Omental fat pad (tissue), 3 donors: ENCODE measurements at regions not wholly inside any gene's neighbourhood (a gene's known extent, or its start where the extent isn't known, plus 50 kb on each side); places are given as distances from the start of the nearest gene placed in this dataset.

Experiments
- ATAC-seq: fragments of 150-250 bp; one replicate; pipeline ENCODE4 v1.9.1; 2016; ENCODE audit warnings: mild to moderate bottlenecking, moderate library complexity; ENCODE audit not compliant: low FRiP score
- DNase-seq: peaks from one replicate; pipeline ENCODE4 v3.0.0-alpha.2; 2019; ENCODE audit warnings: low spot score
- TF ChIP-seq, protein P1 (sequence below), 3 donors: fragments of 450-650 bp; IDR thresholded peaks; one replicate each; pipeline ENCODE4 v1.5.1; 2016 to 2017; ENCODE audit warnings: antibody characterized with exemption in 3 of 3, mild to moderate bottlenecking in 3 of 3, moderate library complexity in 2 of 3

DNA sequence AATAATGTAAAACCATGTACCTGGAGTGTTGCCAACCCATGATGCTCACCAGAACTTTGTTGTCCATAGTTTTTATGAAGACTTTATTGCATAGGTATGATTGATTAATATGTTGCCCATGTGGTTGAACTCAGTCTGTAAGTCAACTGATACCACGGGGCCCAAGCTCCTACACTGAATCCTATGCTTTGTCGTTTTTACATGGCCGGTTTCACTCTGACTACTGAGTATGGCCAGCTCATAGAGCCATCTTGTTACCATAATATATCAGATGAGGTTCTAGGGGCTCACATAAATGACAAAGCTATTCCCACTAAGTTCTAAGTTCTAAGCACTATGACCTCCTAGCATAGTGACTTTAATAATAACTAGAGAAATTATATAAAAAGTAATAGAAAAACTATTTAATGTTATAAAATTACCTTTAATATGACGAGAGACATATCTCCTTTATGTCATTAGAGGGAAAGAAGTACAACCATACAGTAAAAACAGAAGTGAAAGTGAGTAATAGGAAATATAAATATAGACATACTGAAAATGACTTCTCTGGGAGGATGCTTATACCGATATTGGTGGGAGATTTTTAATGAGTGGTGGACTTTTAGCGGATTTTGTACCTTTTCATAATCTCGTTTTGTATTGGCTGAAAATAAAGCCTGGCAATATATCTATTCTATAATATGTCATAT lies 983.4 kb upstream of the PRMT6 start:
- TF ChIP-seq, protein P1, sequence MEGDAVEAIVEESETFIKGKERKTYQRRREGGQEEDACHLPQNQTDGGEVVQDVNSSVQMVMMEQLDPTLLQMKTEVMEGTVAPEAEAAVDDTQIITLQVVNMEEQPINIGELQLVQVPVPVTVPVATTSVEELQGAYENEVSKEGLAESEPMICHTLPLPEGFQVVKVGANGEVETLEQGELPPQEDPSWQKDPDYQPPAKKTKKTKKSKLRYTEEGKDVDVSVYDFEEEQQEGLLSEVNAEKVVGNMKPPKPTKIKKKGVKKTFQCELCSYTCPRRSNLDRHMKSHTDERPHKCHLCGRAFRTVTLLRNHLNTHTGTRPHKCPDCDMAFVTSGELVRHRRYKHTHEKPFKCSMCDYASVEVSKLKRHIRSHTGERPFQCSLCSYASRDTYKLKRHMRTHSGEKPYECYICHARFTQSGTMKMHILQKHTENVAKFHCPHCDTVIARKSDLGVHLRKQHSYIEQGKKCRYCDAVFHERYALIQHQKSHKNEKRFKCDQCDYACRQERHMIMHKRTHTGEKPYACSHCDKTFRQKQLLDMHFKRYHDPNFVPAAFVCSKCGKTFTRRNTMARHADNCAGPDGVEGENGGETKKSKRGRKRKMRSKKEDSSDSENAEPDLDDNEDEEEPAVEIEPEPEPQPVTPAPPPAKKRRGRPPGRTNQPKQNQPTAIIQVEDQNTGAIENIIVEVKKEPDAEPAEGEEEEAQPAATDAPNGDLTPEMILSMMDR (IDR thresholded peaks at IDR 0.05), result no peak
- DNase-seq, result no peak
- no peak for ATAC-seq

GRCh38 chr1:106080608-106081325 lies 975.7 kb upstream of the PRMT6 start:
- TF ChIP-seq, protein P1 (IDR thresholded peaks at IDR 0.05), result no peak
- DNase-seq, result no peak
- no peak for ATAC-seq

DNA sequence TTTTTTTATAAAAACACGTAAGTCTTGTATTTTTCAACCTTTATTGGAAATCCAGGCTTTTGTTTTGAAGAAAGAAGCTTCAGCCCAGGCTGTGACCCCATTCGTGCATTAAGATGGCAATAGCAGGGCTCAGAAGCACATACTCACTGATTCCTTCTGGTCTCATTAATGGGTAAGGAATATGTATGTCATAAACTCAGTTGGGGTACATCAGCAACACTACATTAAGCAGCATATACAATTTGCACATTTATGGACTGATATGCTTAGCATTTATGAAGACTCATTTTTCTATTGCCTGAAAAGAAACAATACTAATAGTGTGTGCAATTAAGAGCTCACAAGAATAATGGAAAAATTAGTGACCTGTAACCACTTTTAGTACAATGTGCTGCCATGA lies 945.4 kb upstream of the PRMT6 start:
- ATAC-seq (no peak), DNase-seq (no peak)
- TF ChIP-seq, protein P1 (IDR thresholded peaks at IDR 0.05), result no peak

GRCh38 chr1:106113851-106114250 lies 942.6 kb upstream of the PRMT6 start:
- ATAC-seq (no peak), DNase-seq (no peak)
- TF ChIP-seq, protein P1 (IDR thresholded peaks at IDR 0.05), result no peak

GRCh38 chr1:106120789-106121188 lies 935.7 kb upstream of the PRMT6 start:
- TF ChIP-seq, protein P1 (IDR thresholded peaks at IDR 0.05), result no peak
- ATAC-seq (no peak), DNase-seq (no peak)

DNA sequence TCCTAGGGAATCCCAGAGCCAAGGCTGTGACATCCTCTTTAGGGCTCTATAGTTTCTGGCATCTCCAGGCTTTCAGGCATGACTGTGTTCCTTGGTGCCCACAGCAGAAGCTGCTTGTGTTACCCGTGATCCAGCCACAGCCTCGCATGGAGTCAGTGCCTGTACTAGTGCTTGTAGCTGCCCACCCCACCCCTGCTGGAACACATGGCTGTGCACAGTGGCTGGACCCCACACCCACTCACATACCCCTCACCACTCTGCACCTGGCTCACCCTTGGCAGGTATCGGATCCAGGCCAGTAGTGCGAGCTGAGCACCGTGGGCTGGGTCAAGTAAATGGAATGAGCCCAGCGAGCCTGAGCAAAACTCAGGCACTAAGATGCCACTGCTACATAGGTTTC lies 934.7 kb upstream of the PRMT6 start:
- no peak for ATAC-seq
- DNase-seq, result no peak
- TF ChIP-seq, protein P1 (IDR thresholded peaks at IDR 0.05), result no peak

DNA sequence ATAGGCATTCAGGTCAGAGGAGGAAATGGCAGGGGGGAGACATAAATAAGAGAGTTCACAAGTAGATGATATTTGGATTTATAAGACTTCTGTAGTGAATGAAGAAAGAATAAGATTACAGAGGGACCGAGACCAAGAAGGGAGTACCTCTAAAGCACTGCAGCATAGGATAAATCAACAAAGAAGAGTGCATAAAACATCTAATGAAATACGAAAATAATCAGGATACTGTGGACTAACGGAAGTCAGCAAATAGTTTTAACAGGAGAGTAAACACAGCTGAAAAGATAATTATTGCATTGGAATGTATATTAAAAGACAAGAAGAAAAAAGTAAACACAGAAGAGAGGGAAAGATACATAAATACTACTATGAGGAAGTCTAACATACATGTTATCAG lies 921.9 kb upstream of the PRMT6 start:
- ATAC-seq (no peak), DNase-seq (no peak)
- TF ChIP-seq, protein P1 (IDR thresholded peaks at IDR 0.05), result no peak
